ENCODE measurements at regions not wholly inside any gene's neighbourhood (a gene's known extent, or its start where the extent isn't known, plus 50 kb on each side); places are given as distances from the start of the nearest gene placed in this dataset.
"Not testable (repeated sequence)": the region's sequence is repeated elsewhere in the genome, so short reads cannot be mapped to it uniquely, and the experiment has no call there.

DNA sequence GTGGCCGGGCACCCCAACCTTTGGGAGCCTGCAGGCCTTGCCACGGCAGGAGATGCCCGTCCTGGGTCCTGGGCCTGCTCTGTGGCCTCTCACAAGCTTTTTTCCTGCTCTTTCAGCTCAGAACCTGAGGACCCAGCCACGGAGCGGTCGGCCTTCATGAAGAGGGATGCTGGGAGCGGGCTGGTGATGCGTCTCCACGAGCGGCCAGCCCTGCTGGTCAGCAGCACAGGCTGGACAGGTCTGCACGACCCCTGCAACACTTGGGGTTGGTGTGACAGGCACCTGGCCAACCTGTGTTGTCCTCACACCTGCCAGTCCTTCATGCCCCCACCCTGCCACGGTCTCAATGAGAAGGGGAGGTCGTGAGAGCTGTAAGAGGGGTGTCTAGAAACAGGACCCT, 170.0 kb downstream of the ADRA2C start:
- DNase-seq, result no peak

DNA sequence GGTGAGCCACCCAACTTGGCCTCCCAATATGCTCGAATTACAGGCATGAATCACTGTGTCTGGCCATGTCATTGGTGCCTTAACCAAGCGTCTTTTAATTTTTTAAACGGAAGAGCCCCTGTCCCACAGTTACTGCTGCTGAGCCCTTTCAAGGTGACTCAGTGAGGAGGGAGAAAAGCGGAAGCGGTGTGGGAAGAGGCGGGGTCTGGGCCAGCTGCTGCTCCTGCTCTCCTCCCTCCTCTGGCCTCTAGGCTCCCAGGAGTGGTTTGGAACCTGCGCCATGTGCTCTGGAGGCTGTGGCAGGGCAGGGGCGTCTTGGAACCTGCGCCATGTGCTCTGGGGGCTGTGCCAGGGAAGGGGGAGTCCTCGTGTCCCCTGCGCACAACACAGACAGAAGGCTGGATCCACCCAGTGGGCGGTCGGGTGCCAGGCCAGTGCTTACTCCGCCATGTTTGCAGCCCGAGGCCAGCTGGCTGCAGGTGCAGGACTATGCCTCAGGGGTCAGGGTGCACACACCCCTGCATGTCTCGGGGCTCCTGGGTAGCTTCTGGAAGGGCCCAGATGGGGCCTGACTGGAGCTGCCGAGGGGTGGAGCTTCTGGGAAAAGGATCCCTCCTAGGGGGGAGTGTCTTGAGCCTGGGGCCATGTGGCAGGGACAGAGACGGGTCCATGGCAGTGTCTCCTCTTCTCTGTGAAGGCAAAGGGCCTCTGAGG, 171.8 kb downstream of the ADRA2C start:
- not testable (repeated sequence) for DNase-seq

DNA sequence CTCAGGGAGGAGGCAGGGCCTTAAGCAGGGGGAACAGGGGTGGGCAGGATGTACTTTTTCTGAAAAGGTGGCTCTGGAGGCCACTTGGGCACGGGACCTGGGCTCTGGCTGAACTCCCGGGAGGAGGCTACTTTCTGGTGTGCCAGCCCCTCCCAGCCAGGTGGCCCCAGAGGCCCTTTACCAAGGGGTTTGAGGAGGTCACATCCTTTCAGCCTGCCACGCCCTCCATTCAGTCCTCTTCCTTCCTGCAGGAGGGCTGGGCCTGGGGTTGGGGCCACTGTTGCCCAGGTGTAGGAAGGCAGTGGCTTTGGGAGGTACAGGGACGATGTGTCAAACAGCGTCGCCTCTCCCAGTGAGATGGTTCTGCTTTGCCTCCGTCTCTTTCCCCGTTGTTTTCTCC, 172.5 kb downstream of the ADRA2C start:
- DNase-seq, result not testable (repeated sequence)

GRCh38 chr4:3939954-3940591, 173.9 kb downstream of the ADRA2C start:
- not testable (repeated sequence) for DNase-seq

- not testable (repeated sequence) for DNase-seq
These were observed 175.7 kb downstream of the ADRA2C start for GRCh38 chr4:3941735-3942522.

DNA sequence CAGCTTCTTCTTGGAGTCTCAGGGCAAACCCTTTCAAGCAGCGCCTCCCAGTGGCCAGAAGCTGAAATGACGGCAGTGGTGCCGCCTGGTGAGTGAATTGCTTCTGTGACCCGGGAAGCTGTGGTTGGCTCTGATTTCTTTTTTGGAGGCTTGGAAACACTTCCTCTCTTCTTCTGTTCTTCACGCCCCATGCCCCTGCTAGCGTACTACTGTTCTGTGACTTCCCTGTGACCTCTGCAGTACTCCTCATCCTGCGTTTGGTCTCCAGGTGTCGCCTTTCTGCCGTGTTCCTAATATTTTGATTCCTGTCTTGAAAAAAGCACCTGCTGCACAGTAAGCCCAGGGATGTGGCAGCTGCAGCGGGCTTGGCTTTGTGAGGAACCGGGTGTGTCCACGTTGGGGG, 176.4 kb downstream of the ADRA2C start:
- not testable (repeated sequence) for DNase-seq

DNA sequence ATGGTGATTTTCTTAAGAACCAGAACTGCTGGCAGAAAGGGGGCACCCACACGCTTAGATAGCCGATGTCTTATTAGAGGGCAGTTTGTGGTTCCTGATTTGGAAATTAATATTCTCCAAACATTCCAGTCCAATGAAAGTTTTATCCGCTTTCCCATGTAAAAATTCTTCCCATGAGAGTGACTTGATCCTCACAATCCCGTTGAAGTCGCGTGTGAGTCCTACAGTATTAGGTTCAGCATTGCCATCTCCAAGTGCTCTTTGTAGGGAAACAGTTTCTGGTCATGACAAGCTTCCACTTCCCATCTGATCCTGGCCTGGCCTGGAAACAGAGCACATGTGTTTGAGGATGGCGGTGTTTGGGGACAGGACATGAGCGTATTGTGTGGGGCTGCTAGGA, 176.9 kb downstream of the ADRA2C start:
- not testable (repeated sequence) for DNase-seq

DNA sequence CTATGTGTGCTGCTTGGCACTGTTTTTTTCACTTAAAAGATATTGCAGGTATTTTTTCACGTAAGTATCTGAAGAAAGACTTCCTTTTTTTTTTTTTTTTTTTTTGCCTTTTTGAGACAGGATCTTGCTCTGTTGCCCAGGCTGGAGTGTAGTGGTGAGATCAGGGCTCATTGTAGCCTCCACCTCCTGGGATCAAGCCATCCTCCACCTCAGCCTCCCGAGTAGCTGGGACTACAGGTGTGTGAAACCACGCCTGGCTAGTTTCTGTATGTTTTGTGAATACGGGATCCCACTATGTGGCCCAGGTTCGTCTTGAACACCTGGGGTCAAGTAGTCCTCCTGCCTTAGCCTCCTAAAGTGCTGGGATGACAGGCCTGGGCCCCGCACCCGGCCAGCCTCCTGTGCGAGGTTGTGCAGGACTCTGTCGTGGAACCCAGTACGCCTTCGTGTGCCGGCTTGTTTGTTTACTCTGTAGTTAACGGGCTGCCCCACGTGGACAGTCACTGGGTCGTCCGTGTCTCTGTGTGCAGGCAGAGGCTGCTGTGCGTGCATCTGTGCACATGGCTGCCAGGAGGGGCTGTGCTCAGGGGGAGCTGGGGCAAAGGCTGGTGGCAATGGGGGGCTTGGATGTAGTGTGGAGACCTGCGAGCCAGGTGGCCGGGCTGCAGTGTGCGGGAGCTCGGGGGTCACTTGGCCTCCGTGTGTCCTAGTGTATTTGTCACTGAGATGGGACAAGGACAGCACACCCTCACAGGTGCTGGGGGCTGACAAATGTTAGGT, 179.5 kb downstream of the ADRA2C start:
- no peak for DNase-seq

DNA sequence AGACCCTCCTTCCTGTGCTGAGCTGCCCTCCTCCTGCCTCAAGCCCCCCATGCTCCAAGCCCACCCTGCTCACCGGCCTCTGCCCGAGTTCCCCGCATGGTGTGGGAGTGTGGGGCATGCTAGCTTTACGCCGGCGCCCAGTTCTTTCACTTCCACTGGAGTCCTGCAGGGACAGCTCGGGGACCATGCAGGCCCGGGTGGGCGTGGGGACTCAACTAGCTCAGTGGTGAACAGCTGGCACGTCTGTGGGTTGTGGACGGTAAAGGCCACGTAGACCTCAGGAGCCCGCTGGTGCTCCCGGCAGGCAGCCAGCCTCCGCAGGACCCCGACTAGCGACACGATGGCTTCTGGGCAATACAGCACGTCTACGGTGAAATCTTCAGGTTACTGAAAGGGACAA, 180.4 kb downstream of the ADRA2C start:
- DNase-seq, result not testable (repeated sequence)

DNA sequence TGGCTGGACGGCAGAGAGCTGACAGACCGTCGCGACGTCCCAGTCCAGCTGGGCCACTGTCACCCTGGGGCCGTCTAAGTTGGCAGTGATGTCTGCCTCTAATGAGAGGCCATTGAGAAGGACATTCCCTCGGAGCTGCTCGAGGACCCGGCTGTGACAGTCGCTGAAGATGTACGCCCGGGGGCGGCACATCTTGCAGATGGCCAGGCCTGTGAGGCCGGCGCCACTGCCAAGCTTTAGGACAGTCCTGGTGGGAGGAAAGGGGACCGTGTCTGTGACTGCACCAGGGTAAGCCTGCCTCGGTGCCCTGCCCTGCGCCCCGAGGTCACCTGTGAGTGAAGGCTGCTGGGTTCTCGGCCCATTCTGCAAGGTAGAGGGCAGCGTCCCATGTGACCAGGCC, 181.6 kb downstream of the ADRA2C start:
- DNase-seq, result not testable (repeated sequence)

GRCh38 chr4:3948210-3948609, 182.0 kb downstream of the ADRA2C start:
- DNase-seq, result not testable (repeated sequence)

GRCh38 chr4:3949916-3950315, 183.7 kb downstream of the ADRA2C start:
- DNase-seq, result not testable (repeated sequence)

GRCh38 chr4:3952443-3953139, 186.4 kb downstream of the ADRA2C start:
- DNase-seq, result not testable (repeated sequence)

DNA sequence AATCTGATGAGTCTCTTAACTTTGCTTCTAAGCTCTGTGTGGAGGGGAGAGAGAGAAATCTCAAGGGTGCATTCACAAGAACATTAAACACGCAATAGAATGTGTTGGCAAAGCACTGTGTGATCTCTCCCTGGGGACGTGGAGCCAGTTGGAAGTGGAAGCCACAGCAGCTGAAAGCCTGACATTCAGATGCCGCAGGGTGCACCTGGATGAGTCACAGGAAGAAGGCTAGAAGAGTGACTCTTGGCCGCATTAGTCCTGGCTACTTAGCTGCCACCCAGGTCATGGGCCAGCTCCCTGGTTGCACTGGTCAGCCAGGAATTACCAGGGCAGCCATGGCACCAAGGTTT, 186.9 kb downstream of the ADRA2C start:
- not testable (repeated sequence) for DNase-seq

- peak; percentile 34 for DNase-seq
These were observed 188.5 kb downstream of the ADRA2C start for GRCh38 chr4:3954540-3955320.

- DNase-seq, result peak; percentile 97
These were observed 189.4 kb downstream of the ADRA2C start for GRCh38 chr4:3955321-3956164.

GRCh38 chr4:3956165-3956867, 190.1 kb downstream of the ADRA2C start:
- DNase-seq, result not testable (repeated sequence)

GRCh38 chr4:3961091-3961672, 195.0 kb downstream of the ADRA2C start:
- DNase-seq, result not testable (repeated sequence)

DNA sequence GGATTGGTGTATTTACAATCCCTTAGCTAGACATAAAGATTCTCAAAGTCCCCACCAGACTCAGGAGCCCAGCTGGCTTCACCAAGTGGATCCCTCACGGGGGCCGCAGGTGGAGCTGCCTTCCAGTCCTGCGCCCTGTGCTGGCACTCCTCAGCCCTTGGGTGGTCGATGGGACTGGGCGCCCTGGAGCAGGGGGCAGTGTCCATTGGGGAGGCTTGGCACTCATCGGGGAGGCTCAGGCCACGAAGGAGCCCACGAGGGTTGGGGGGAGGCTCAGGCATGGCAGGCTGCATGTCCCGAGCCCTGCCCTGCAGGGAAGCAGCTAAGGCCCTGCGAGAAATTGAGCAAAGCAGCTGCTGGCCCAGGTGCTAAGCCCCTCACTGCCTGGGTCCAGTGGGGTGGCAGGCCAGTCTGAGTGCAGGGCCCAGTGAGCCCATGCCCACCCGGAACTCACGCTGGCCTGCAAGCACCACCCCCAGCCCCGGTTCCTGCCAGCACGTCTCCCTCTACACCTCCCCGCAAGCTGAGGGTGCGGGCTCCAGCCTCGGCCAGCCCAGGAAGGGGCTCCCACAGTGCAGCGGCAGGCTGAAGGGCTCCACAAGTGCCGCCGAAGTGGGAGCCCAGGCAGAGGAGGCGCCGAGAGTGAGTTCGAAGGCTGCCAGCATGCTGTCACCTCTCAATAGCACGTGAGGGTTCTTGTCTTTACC, 198.5 kb downstream of the ADRA2C start:
- not testable (repeated sequence) for DNase-seq
